PC-9 (cell line): ENCODE measurements at regions not wholly inside any gene's neighbourhood (a gene's known extent, or its start where the extent isn't known, plus 50 kb on each side); places are given as distances from the start of the nearest gene placed in this dataset.

ENCODE experiments used
- BruUV-seq: library from RNA; stranded (reverse); fragments of 400-500 nt; replicated peaks from 2 replicates; lab custom pipeline; 2021; lab: Mats Ljungman, UMichigan
- CTCF ChIA-PET: fragments of 300-600 bp; sonication (Branson Sonifier 250); formaldehyde crosslinking; loops from one replicate; lab custom pipeline; 2022; ENCODE audit warnings: antibody characterized with exemption; lab: Charles Lee
- POLR2A ChIA-PET: fragments of 300-600 bp; sonication (Branson Sonifier 250); formaldehyde crosslinking; loops from one replicate; lab custom pipeline; 2022; ENCODE audit warnings: antibody characterized with exemption; ENCODE audit not compliant: unreplicated experiment; lab: Charles Lee
- DNase-seq, 2 experiments: peaks; one replicate each; pipeline versions ENCODE4 v3.0.0 to v3.0.0-alpha.2; 2015 to 2022; ENCODE audit warnings: mixed read lengths in 1 of 2
- H2AFZ ChIP-seq: fragments of 200-600 bp; sonication (generic); 2 replicates; pipeline ENCODE4 v1.8.1; 2017; ENCODE audit warnings: antibody characterized with exemption
- H3F3A ChIP-seq: fragments of 200-600 bp; sonication (generic); 2 replicates; pipeline ENCODE4 v1.8.1; 2017; ENCODE audit warnings: antibody characterized with exemption, mild to moderate bottlenecking, low read depth; ENCODE audit not compliant: insufficient read depth
- H3K27ac ChIP-seq: fragments of 200-600 bp; sonication (generic); 2 replicates; pipeline ENCODE4 v1.6.1; 2016; ENCODE audit warnings: mixed run types
- H3K27me3 ChIP-seq: fragments of 200-600 bp; sonication (generic); 2 replicates; pipeline ENCODE4 v1.6.1; 2016; ENCODE audit warnings: low read depth, mixed run types; ENCODE audit not compliant: insufficient read depth
- H3K36me3 ChIP-seq: fragments of 200-600 bp; sonication (generic); 2 replicates; pipeline ENCODE4 v1.6.1; 2016; ENCODE audit warnings: low read depth, mixed run types
- H3K4me1 ChIP-seq: fragments of 200-600 bp; sonication (generic); replicated peaks from 2 replicates; pipeline ENCODE4 v1.6.1; 2016; ENCODE audit warnings: mixed run types; ENCODE audit not compliant: insufficient read depth
- H3K4me2 ChIP-seq: fragments of 200-600 bp; sonication (generic); 2 replicates; pipeline ENCODE4 v1.6.1; 2017; ENCODE audit warnings: mixed run types
- H3K4me3 ChIP-seq: fragments of 200-600 bp; sonication (generic); 2 replicates; pipeline ENCODE4 v1.6.1; 2016; ENCODE audit warnings: mixed run types
- H3K79me2 ChIP-seq: fragments of 200-600 bp; sonication (generic); 2 replicates; pipeline ENCODE4 v1.6.1; 2017; ENCODE audit warnings: low read depth, mixed run types
- H3K9me2 ChIP-seq: fragments of 200-600 bp; sonication (generic); 2 replicates; pipeline ENCODE4 v1.8.1; 2017; ENCODE audit warnings: mild to moderate bottlenecking; ENCODE audit not compliant: insufficient read depth
- H3K9me3 ChIP-seq: fragments of 200-600 bp; sonication (generic); 2 replicates; pipeline ENCODE4 v1.8.1; 2016; ENCODE audit warnings: low read depth; ENCODE audit not compliant: insufficient read depth
- H4K20me1 ChIP-seq: fragments of 200-600 bp; sonication (generic); 2 replicates; pipeline ENCODE4 v1.8.1; 2017; ENCODE audit not compliant: insufficient read depth
- EZH2 ChIP-seq: fragments of 200-600 bp; sonication (generic); IDR thresholded peaks from 2 replicates; pipeline ENCODE4 v1.8.0; 2017; ENCODE audit warnings: antibody characterized with exemption, low read depth
- intact Hi-C: fragments of 100-400 bp; cut with micrococcal nuclease; formaldehyde crosslinking; loops from one replicate; pipeline ENCODE4 v1.10.0; 2022; ENCODE audit not compliant: unreplicated experiment
- TF ChIP-seq, protein P1 (sequence below): fragments of 200-600 bp; sonication (generic); conservative IDR thresholded peaks from 2 replicates; pipeline ENCODE4 v1.6.1; 2017; ENCODE audit warnings: mixed run types, antibody characterized with exemption, mild to moderate bottlenecking, moderate library complexity

- intact Hi-C loops: loop anchor here (10.0 kb wide), 1 partner anchor 150 kb away; no protein-coding TSS in a partner anchor
- POLR2A ChIA-PET: interaction anchor here (0.5 kb wide), 2 partner anchors 27 to 58 kb away, joined by 5 to 7 read pairs; no protein-coding TSS in a partner anchor
- Histone ChIP-seq H2AFZ (0 out of 2 replicates have a peak overlapping the region, but pooled peaks have one; percentile 50), H3K4me2 (peak overlapping the region; percentile 49), H3K9me2 (no peaks in the 10 kb centered on the region), H3K4me1 (peaks cover 10% of the 10 kb centered on the region; the same call in 1 of the 2 replicates), H3K27ac (no peak overlapping the region), H3K4me3 (no peak overlapping the region), H3K27me3 (no peaks in the 10 kb centered on the region), H3K9me3 (no peaks in the 10 kb centered on the region), H4K20me1 (no peaks in the 10 kb centered on the region), H3K36me3 (no peaks in the 10 kb centered on the region), H3K79me2 (no peaks in the 10 kb centered on the region), H3F3A (0 out of 2 replicates have a peak, but pooled peaks cover 9% of the 10 kb centered on the region)
- TF ChIP-seq, protein P1, sequence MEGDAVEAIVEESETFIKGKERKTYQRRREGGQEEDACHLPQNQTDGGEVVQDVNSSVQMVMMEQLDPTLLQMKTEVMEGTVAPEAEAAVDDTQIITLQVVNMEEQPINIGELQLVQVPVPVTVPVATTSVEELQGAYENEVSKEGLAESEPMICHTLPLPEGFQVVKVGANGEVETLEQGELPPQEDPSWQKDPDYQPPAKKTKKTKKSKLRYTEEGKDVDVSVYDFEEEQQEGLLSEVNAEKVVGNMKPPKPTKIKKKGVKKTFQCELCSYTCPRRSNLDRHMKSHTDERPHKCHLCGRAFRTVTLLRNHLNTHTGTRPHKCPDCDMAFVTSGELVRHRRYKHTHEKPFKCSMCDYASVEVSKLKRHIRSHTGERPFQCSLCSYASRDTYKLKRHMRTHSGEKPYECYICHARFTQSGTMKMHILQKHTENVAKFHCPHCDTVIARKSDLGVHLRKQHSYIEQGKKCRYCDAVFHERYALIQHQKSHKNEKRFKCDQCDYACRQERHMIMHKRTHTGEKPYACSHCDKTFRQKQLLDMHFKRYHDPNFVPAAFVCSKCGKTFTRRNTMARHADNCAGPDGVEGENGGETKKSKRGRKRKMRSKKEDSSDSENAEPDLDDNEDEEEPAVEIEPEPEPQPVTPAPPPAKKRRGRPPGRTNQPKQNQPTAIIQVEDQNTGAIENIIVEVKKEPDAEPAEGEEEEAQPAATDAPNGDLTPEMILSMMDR: no peak
- TF ChIP-seq EZH2: no peak
- CTCF ChIA-PET: interaction anchor here (0.6 to 0.7 kb wide), 2 partner anchors 107 to 353 kb away, joined by 3 read pairs; no protein-coding TSS in a partner anchor
- DNase-seq: peak in 1 of 2 experiments; percentile 53
- BruUV-seq: no TSS peak
These were observed 173.6 kb downstream of the ARHGAP12 start for GRCh38 chr10:31754803-31755624.

DNA sequence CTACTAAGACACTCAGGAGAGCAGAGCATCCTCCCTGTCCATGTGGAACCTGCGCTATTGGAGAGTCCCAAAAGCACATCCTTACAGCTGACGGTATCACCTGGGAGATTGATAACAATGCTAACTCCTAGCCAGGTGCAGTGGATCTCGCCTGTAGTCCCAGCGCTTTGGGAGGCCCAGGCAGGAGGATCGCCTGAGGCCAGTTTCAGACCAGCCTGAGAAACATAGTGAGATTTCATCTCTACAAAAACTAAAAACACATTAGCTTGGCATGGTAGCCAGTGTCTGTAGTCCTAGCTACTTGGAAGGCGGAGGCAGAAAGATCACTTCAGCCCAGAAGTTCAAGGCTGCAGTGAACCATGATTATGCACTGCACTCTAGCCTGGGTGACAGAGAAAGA, 174.9 kb downstream of the ARHGAP12 start:
- Histone ChIP-seq H2AFZ (no peak overlapping the region), H4K20me1 (no peaks in the 10 kb centered on the region), H3K4me2 (no peak overlapping the region), H3K27ac (no peak overlapping the region), H3K27me3 (no peaks in the 10 kb centered on the region), H3K36me3 (no peaks in the 10 kb centered on the region), H3K9me2 (no peaks in the 10 kb centered on the region), H3K9me3 (no peaks in the 10 kb centered on the region), H3K79me2 (no peaks in the 10 kb centered on the region), H3F3A (0 out of 2 replicates have a peak, but pooled peaks cover 9% of the 10 kb centered on the region), H3K4me3 (no peak overlapping the region), H3K4me1 (peaks cover 10% of the 10 kb centered on the region; the same call in 1 of the 2 replicates)
- BruUV-seq: no TSS peak
- ChIA-PET POLR2A (no interaction called here), CTCF (no interaction called here)
- intact Hi-C loops: loop anchor here (10.0 kb wide), 1 partner anchor 149 kb away; no protein-coding TSS in a partner anchor
- no peak for TF ChIP-seq EZH2
- TF ChIP-seq, protein P1: no peak
- DNase-seq: no peak

GRCh38 chr10:31752170-31752569, 176.5 kb downstream of the ARHGAP12 start:
- Histone ChIP-seq H2AFZ (no peak overlapping the region), H3K4me2 (no peak overlapping the region), H4K20me1 (no peaks in the 10 kb centered on the region), H3K36me3 (no peaks in the 10 kb centered on the region), H3K4me3 (no peak overlapping the region), H3K27me3 (no peaks in the 10 kb centered on the region), H3F3A (0 out of 2 replicates have a peak, but pooled peaks cover 5% of the 10 kb centered on the region), H3K79me2 (no peaks in the 10 kb centered on the region), H3K9me2 (no peaks in the 10 kb centered on the region), H3K4me1 (peaks cover 10% of the 10 kb centered on the region; the same call in 1 of the 2 replicates), H3K9me3 (no peaks in the 10 kb centered on the region), H3K27ac (no peak overlapping the region)
- DNase-seq: no peak
- no TSS peak for BruUV-seq
- intact Hi-C loops: loop anchor here (10.0 kb wide), 1 partner anchor 147 kb away; no protein-coding TSS in a partner anchor
- ChIA-PET CTCF (no interaction called here), POLR2A (no interaction called here)
- TF ChIP-seq, protein P1: no peak
- TF ChIP-seq EZH2: no peak
